SH-SY5Y (cell line): ENCODE measurements at regions not wholly inside any gene's neighbourhood (a gene's known extent, or its start where the extent isn't known, plus 50 kb on each side); places are given as distances from the start of the nearest gene placed in this dataset.

Experiments used
- GATA2 ChIP-seq: IDR thresholded peaks from 2 replicates; pipeline ENCODE4 v1.6.1; 2011; ENCODE audit warnings: mild to moderate bottlenecking, low read depth, low read length
- GATA3 ChIP-seq: IDR thresholded peaks from 2 replicates; pipeline ENCODE4 v1.6.1; 2011; ENCODE audit warnings: low read depth, mild to moderate bottlenecking, low read length, moderate library complexity

DNA sequence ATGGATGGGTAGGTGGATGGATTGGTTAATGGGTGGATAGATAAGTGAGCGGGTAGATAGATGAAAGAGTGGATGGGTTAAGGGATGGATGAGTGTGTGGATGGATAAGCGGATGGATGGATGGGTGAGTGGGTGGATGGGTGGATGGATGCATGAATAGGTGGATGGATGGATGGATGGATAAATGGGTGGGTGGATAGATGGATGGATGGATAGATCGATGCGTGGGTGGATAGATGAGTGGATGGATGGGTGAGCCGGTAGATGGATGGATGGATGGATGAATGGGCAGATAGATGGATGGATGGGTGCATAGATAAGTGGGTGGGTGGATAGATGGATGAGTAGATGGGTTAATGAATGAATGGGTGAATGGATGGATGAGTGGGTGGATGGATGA, 90.9 kb downstream of the CPZ start:
- TF ChIP-seq GATA2: no peak
- no peak for TF ChIP-seq GATA3
